ENCODE measurements at regions not wholly inside any gene's neighbourhood (a gene's known extent, or its start where the extent isn't known, plus 50 kb on each side); places are given as distances from the start of the nearest gene placed in this dataset.

GRCh38 chrX:23557070-23557469 is 110.2 kb upstream of the PRDX4 start:
- TF ChIP-seq POLR2A (IDR thresholded peaks at IDR 0.05) (no peak), CTCF (IDR thresholded peaks at IDR 0.05) (no peak)
- H3K27me3 ChIP-seq: no peaks in the 10 kb centered on the region
- H3K36me3 ChIP-seq: no peaks in the 10 kb centered on the region
- no peaks in the 10 kb centered on the region for H3K4me1 ChIP-seq
- H3K4me3 ChIP-seq (replicated peaks in 1 of 3): no peak overlapping the region
- intact Hi-C loops (cut with DNase I): no loop called here
- H3K9me3 ChIP-seq: no peaks in the 10 kb centered on the region
- WGBS, 2 donors: 90 to 95% methylated on average over 5 of the region's 5 CpGs
- H3K27ac ChIP-seq: no peak overlapping the region
- no peak for DNase-seq

- no peak overlapping the region for H3K4me3 ChIP-seq (replicated peaks in 1 of 3)
- H3K27ac ChIP-seq: no peak overlapping the region
- H3K27me3 ChIP-seq: no peaks in the 10 kb centered on the region
- DNase-seq: no peak
- intact Hi-C loops (cut with DNase I): no loop called here
- 84 to 92% methylated on average over 1 of the region's 1 CpG for WGBS, 2 donors
- H3K9me3 ChIP-seq: no peaks in the 10 kb centered on the region
- H3K36me3 ChIP-seq: no peaks in the 10 kb centered on the region
- TF ChIP-seq POLR2A (IDR thresholded peaks at IDR 0.05) (no peak), CTCF (IDR thresholded peaks at IDR 0.05) (no peak)
- no peaks in the 10 kb centered on the region for H3K4me1 ChIP-seq
These were observed 107.3 kb upstream of the PRDX4 start for GRCh38 chrX:23559975-23560374.

- intact Hi-C loops (cut with DNase I): no loop called here
- no peak overlapping the region for H3K27ac ChIP-seq
- DNase-seq: no peak
- no peaks in the 10 kb centered on the region for H3K4me1 ChIP-seq
- no peaks in the 10 kb centered on the region for H3K9me3 ChIP-seq
- WGBS, 2 donors: 76 to 91% methylated on average over 2 of the region's 2 CpGs
- TF ChIP-seq POLR2A (IDR thresholded peaks at IDR 0.05): no peak
- no peak for TF ChIP-seq CTCF (IDR thresholded peaks at IDR 0.05)
- H3K27me3 ChIP-seq: no peaks in the 10 kb centered on the region
- H3K4me3 ChIP-seq (replicated peaks in 1 of 3): no peak overlapping the region
- H3K36me3 ChIP-seq: no peaks in the 10 kb centered on the region
These were observed 96.5 kb upstream of the PRDX4 start for GRCh38 chrX:23570674-23571343.

GRCh38 chrX:23575281-23575680 is 92.0 kb upstream of the PRDX4 start:
- no peaks in the 10 kb centered on the region for H3K4me1 ChIP-seq
- DNase-seq: no peak
- H3K36me3 ChIP-seq: no peaks in the 10 kb centered on the region
- no peak overlapping the region for H3K4me3 ChIP-seq (replicated peaks in 1 of 3)
- TF ChIP-seq CTCF (IDR thresholded peaks at IDR 0.05): no peak
- TF ChIP-seq POLR2A (IDR thresholded peaks at IDR 0.05): no peak
- H3K27ac ChIP-seq: no peak overlapping the region
- no peaks in the 10 kb centered on the region for H3K27me3 ChIP-seq
- H3K9me3 ChIP-seq: no peaks in the 10 kb centered on the region
- intact Hi-C loops (cut with DNase I): no loop called here

GRCh38 chrX:23578079-23578478 is 89.2 kb upstream of the PRDX4 start:
- H3K27me3 ChIP-seq: no peaks in the 10 kb centered on the region
- DNase-seq: no peak
- no peak overlapping the region for H3K27ac ChIP-seq
- no peaks in the 10 kb centered on the region for H3K4me1 ChIP-seq
- no peaks in the 10 kb centered on the region for H3K36me3 ChIP-seq
- no peaks in the 10 kb centered on the region for H3K9me3 ChIP-seq
- no peak overlapping the region for H3K4me3 ChIP-seq (replicated peaks in 1 of 3)
- intact Hi-C loops (cut with DNase I): no loop called here
- 100% methylated on average over 1 of the region's 1 CpG for WGBS, 2 donors
- TF ChIP-seq CTCF (IDR thresholded peaks at IDR 0.05) (no peak), POLR2A (IDR thresholded peaks at IDR 0.05) (no peak)
